ENCODE measurements at regions not wholly inside any gene's neighbourhood (a gene's known extent, or its start where the extent isn't known, plus 50 kb on each side); places are given as distances from the start of the nearest gene placed in this dataset.

DNA sequence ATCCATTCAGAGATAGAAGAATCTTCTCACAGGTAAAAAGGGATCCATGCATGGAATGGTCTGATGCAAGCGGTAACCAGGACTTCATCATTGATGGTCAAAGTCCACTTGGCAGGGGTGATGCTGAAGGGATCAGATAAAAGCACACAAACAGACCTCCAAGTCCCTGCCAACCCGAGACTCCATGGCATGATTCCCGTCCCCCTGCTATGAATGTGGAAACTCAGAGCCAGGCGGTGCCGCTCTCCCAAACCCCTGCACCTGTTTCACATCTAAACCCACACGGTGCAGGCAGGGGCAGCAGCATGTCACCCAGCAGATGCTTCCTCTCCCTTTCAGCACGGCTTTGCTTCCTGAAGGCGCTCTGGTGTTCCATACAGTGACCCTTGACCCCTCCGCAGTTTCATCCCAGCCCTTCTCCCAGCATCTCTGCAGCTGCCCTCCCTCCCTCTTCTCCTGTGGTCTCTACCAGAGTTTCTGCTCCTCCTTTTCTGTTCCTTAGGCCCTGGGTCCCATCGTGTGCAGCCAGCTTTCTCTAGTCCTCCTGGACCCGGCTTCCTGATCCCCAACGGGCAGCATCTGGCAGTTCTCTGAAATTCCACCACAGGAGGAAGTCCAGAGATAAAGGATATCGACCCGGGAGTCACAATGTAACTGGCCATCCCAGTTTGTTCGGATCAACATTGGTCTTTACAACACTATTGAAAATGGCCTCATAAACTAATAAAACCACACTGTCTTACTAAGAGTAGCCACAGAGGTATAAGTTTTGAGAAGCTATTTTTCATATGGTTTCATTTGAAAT lies 235.0 kb downstream of the TTLL2 start:
- TF ChIP-seq, protein P1, sequence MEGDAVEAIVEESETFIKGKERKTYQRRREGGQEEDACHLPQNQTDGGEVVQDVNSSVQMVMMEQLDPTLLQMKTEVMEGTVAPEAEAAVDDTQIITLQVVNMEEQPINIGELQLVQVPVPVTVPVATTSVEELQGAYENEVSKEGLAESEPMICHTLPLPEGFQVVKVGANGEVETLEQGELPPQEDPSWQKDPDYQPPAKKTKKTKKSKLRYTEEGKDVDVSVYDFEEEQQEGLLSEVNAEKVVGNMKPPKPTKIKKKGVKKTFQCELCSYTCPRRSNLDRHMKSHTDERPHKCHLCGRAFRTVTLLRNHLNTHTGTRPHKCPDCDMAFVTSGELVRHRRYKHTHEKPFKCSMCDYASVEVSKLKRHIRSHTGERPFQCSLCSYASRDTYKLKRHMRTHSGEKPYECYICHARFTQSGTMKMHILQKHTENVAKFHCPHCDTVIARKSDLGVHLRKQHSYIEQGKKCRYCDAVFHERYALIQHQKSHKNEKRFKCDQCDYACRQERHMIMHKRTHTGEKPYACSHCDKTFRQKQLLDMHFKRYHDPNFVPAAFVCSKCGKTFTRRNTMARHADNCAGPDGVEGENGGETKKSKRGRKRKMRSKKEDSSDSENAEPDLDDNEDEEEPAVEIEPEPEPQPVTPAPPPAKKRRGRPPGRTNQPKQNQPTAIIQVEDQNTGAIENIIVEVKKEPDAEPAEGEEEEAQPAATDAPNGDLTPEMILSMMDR (IDR thresholded peaks at IDR 0.05) = no peak
- no peak for TF ChIP-seq POLR2A (IDR thresholded peaks at IDR 0.05)
